Activated gamma-delta T cell treated with Interleukin-2 at 50 U/mL for 16 hours (primary cell): ENCODE measurements at regions not wholly inside any gene's neighbourhood (a gene's known extent, or its start where the extent isn't known, plus 50 kb on each side); places are given as distances from the start of the nearest gene placed in this dataset.
"Not testable (repeated sequence)": the region's sequence is repeated elsewhere in the genome, so short reads cannot be mapped to it uniquely, and the experiment has no call there.

Experiments used
- DNase-seq: peaks from one replicate; pipeline ENCODE4 v3.0.0-alpha.2; 2020

GRCh38 chr2:87075054-87075790, 53.6 kb upstream of the PLGLB1 start:
- peak; percentile 17 for DNase-seq

- peak; percentile 50 for DNase-seq
Measured at GRCh38 chr2:87075791-87076252, 54.2 kb upstream of the PLGLB1 start.

GRCh38 chr2:87076253-87077123, 54.8 kb upstream of the PLGLB1 start:
- peak; percentile 85 for DNase-seq

GRCh38 chr2:87077124-87077446, 55.4 kb upstream of the PLGLB1 start:
- DNase-seq = not testable (repeated sequence)

GRCh38 chr2:87081727-87082126, 60.1 kb upstream of the PLGLB1 start:
- DNase-seq = not testable (repeated sequence)

GRCh38 chr2:87088079-87088478, 66.4 kb upstream of the PLGLB1 start:
- DNase-seq = not testable (repeated sequence)

GRCh38 chr2:87089401-87089800, 67.8 kb upstream of the PLGLB1 start:
- not testable (repeated sequence) for DNase-seq

GRCh38 chr2:87093252-87093651, 71.6 kb upstream of the PLGLB1 start:
- DNase-seq = not testable (repeated sequence)

- DNase-seq = not testable (repeated sequence)
Measured at GRCh38 chr2:87093937-87094529, 72.4 kb upstream of the PLGLB1 start.

- not testable (repeated sequence) for DNase-seq
Measured at GRCh38 chr2:87095804-87096203, 74.2 kb upstream of the PLGLB1 start.

- DNase-seq = not testable (repeated sequence)
Measured at GRCh38 chr2:87128761-87129553, 107.3 kb upstream of the PLGLB1 start.

GRCh38 chr2:87132577-87132976, 110.9 kb upstream of the PLGLB1 start:
- not testable (repeated sequence) for DNase-seq

GRCh38 chr2:87151835-87152493, 130.3 kb upstream of the PLGLB1 start:
- DNase-seq = not testable (repeated sequence)

- DNase-seq = not testable (repeated sequence)
Measured at GRCh38 chr2:87174454-87174853, 152.8 kb upstream of the PLGLB1 start.

- DNase-seq = not testable (repeated sequence)
Measured at GRCh38 chr2:87183373-87183772, 161.7 kb upstream of the PLGLB1 start.

- DNase-seq = not testable (repeated sequence)
Measured at GRCh38 chr2:87184260-87184659, 162.6 kb upstream of the PLGLB1 start.

GRCh38 chr2:87189214-87189613, 167.6 kb upstream of the PLGLB1 start:
- DNase-seq = not testable (repeated sequence)

- not testable (repeated sequence) for DNase-seq
Measured at GRCh38 chr2:87193336-87193735, 171.7 kb upstream of the PLGLB1 start.

GRCh38 chr2:87194254-87194999, 172.8 kb upstream of the PLGLB1 start:
- not testable (repeated sequence) for DNase-seq

- not testable (repeated sequence) for DNase-seq
Measured at GRCh38 chr2:87196720-87197388, 175.2 kb upstream of the PLGLB1 start.

GRCh38 chr2:87198422-87198821, 176.8 kb upstream of the PLGLB1 start:
- not testable (repeated sequence) for DNase-seq
